Right atrium auricular region (tissue), 2 donors: ENCODE measurements at regions not wholly inside any gene's neighbourhood (a gene's known extent, or its start where the extent isn't known, plus 50 kb on each side); places are given as distances from the start of the nearest gene placed in this dataset.

ENCODE experiments used
- DNase-seq: peaks from one replicate; pipeline ENCODE4 v3.0.0-alpha.2; 2019; ENCODE audit warnings: low spot score
- H3K27ac ChIP-seq, 2 donors: fragments of 200-600 bp; sonication (generic); 1 replicate in 1 of 2; 2 replicates in 1 of 2; pipeline ENCODE4 v1.5.1; 2016 to 2019
- H3K27me3 ChIP-seq, 2 donors: fragments of 200-600 bp; sonication (generic); one replicate each; pipeline versions ENCODE4 v1.5.1 to v1.6.0; 2017 to 2019
- H3K36me3 ChIP-seq: fragments of 200-600 bp; sonication (generic); one replicate; pipeline ENCODE4 v1.5.1; 2016
- H3K4me1 ChIP-seq, 2 donors: fragments of 200-600 bp; sonication (generic); one replicate each; pipeline versions ENCODE4 v1.5.1 to v1.6.0; 2017 to 2019
- H3K4me3 ChIP-seq, 2 donors: fragments of 200-600 bp; sonication (generic); 1 replicate in 1 of 2; 2 replicates in 1 of 2; pipeline ENCODE4 v1.5.1; 2017 to 2019; ENCODE audit warnings: mild to moderate bottlenecking in 1 of 2, moderate library complexity in 1 of 2
- H3K9me3 ChIP-seq, 2 donors: fragments of 200-600 bp; sonication (generic); one replicate each; pipeline ENCODE4 v1.5.1; 2019
- TF ChIP-seq, protein P1 (sequence below), 2 donors: fragments of 200-600 bp; sonication (generic); IDR thresholded peaks; one replicate each; pipeline ENCODE4 v1.5.1; 2019; ENCODE audit warnings: antibody characterized with exemption in 2 of 2

DNA sequence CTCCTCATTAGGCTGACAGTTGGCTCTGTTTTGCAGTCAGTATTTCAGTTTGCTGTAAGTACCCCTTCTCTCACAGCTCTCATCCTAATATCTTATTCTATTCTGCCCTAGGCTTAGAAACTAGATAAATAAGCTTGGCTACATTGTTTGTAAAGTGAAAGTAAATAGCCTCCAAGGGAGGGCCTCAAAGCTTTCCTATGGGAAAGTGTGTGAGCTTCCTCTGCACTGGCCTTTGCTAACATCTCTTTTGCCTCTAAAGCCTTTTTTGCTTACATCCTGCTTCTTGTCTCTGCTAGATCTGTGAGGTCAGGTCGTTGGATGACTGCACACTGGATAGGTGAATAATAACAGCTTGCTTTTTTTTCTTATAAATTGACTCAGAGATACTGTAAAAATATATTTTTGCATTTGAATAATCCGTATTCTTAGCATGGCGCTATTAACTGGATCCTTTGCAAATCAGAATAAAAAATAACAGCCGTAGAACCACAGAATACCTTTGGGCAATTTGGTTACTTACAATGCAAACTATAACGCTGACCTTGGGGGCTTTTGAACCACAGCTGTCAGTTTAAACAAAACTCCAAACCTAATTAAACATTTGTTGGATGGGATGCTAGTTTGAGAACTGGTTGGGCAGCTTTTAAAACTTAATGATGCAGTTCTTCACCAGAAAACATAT, 55.1 kb downstream of the TTC6 start:
- no peak for DNase-seq
- Histone ChIP-seq H3K4me3 (no peak overlapping the region), H3K4me1 (no peaks in the 10 kb centered on the region), H3K27me3 (no peaks in the 10 kb centered on the region), H3K27ac (no peak overlapping the region), H3K9me3 (no peaks in the 10 kb centered on the region), H3K36me3 (no peaks in the 10 kb centered on the region)
- TF ChIP-seq, protein P1, sequence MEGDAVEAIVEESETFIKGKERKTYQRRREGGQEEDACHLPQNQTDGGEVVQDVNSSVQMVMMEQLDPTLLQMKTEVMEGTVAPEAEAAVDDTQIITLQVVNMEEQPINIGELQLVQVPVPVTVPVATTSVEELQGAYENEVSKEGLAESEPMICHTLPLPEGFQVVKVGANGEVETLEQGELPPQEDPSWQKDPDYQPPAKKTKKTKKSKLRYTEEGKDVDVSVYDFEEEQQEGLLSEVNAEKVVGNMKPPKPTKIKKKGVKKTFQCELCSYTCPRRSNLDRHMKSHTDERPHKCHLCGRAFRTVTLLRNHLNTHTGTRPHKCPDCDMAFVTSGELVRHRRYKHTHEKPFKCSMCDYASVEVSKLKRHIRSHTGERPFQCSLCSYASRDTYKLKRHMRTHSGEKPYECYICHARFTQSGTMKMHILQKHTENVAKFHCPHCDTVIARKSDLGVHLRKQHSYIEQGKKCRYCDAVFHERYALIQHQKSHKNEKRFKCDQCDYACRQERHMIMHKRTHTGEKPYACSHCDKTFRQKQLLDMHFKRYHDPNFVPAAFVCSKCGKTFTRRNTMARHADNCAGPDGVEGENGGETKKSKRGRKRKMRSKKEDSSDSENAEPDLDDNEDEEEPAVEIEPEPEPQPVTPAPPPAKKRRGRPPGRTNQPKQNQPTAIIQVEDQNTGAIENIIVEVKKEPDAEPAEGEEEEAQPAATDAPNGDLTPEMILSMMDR (IDR thresholded peaks at IDR 0.05), result no peak

DNA sequence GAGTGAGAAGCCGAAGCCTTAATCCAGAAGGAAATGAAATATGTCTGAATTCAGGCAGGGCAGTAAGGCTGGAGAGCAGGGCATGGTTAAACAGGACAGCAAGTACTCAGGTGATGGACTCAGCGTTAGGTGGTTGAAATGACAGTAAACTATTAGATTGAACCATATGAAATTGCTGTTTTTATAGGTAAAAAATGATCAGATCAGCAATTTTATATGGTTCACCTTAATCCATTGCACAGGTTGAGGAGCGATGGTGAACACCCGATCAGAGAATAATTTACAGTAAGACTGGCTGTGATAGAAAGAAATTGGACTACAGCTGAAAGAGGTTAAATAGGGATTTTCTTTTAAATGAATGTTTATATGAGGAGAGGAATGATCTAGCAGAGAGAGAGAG, 56.6 kb downstream of the TTC6 start:
- Histone ChIP-seq H3K4me1 (no peaks in the 10 kb centered on the region), H3K36me3 (no peaks in the 10 kb centered on the region), H3K9me3 (no peaks in the 10 kb centered on the region), H3K4me3 (no peak overlapping the region), H3K27me3 (no peaks in the 10 kb centered on the region), H3K27ac (no peak overlapping the region)
- TF ChIP-seq, protein P1 (IDR thresholded peaks at IDR 0.05), result no peak
- no peak for DNase-seq

DNA sequence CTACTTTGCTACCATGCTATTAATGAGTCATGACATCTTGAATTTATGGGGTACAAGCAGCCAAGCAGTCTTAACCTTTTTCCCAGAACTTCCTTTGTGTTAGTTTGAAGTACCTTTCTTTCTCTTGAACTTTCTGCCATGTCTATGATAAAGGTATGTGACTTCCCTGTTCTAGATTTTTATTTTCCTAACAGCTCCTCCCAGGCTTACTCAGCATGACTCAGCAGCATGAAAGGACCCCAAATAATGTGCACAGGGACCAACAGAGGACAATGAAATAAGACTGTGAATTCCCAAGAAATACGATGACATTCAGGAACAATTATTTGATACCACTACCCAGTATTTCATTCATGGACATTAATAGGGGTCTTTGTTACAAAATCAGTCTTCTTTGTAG, 60.0 kb downstream of the TTC6 start:
- no peaks in the 10 kb centered on the region for H3K4me1 ChIP-seq
- no peaks in the 10 kb centered on the region for H3K27me3 ChIP-seq
- no peak for DNase-seq
- H3K36me3 ChIP-seq, result no peaks in the 10 kb centered on the region
- peaks cover 0 to 8% of the 10 kb centered on the region in 2 donors for H3K9me3 ChIP-seq
- TF ChIP-seq, protein P1 (IDR thresholded peaks at IDR 0.05), result no peak
- no peak overlapping the region for H3K27ac ChIP-seq
- no peak overlapping the region for H3K4me3 ChIP-seq

DNA sequence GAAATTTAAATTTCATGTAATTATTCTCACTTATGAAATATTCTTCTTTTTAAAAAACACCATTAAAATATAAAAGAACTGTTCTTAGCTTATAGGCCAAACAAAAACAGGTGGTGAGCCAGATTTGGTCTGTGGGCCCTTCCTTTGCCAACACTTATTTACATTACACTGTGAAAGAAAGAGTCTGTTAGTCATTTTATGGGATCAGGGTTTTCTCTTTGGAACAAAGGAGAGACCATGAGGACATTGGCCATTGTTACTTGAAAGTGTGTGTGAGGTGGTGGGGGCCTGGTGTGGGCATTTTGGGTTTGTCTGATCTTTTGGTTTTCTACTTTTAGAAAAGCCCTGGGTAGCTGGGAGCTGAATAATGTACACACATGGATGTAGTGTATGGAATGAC, 62.7 kb downstream of the TTC6 start:
- Histone ChIP-seq H3K36me3 (no peaks in the 10 kb centered on the region), H3K9me3 (peaks cover 0 to 17% of the 10 kb centered on the region in 2 donors), H3K27ac (no peak overlapping the region), H3K4me1 (no peaks in the 10 kb centered on the region), H3K4me3 (no peak overlapping the region), H3K27me3 (no peaks in the 10 kb centered on the region)
- DNase-seq, result no peak
- TF ChIP-seq, protein P1 (IDR thresholded peaks at IDR 0.05), result no peak

DNA sequence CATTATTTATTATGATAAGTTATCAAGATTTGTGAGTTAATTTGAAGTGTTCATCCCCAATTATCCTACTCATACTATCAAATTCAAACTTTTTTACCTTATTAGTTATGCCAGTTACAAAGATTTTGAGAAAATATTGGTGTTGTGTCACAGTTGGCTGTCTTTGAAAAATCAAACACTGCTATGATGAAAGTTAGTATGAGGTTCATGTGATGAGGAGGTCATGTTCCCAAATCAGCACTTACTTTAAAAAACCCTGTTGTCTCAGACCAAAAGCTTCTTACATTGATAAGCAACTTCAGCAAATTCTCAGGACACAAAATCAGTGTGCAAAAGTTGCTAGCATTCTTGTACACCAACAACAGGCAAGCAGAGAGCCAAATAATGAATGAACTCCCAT, 68.1 kb downstream of the TTC6 start:
- TF ChIP-seq, protein P1 (IDR thresholded peaks at IDR 0.05), result no peak
- Histone ChIP-seq H3K4me1 (no peaks in the 10 kb centered on the region), H3K4me3 (no peak overlapping the region), H3K9me3 (peaks cover 0 to 17% of the 10 kb centered on the region in 2 donors), H3K36me3 (no peaks in the 10 kb centered on the region), H3K27me3 (no peaks in the 10 kb centered on the region), H3K27ac (no peak overlapping the region)
- no peak for DNase-seq

DNA sequence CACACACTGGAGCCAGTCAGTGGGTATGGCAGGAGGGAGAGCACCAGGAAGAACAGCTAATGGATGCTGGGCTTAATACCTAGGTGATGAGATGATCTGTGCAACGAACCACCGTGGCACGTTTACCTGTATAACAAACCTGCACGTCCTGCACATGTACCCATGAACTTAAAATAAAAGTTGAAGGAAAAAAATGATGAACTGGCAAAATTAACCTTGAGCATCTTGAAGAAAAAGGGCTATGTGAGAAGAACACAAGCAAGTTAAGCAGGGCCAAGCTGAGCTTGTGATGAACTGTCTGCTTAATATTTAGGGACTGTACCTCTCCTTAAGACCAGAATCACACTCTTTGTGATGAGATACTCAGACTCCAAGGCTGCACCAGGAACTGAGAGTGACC, 70.0 kb downstream of the TTC6 start:
- Histone ChIP-seq H3K36me3 (no peaks in the 10 kb centered on the region), H3K4me1 (no peaks in the 10 kb centered on the region), H3K4me3 (no peak overlapping the region), H3K27ac (no peak overlapping the region), H3K27me3 (no peaks in the 10 kb centered on the region), H3K9me3 (peaks cover 0 to 8% of the 10 kb centered on the region in 2 donors)
- TF ChIP-seq, protein P1 (IDR thresholded peaks at IDR 0.05), result no peak
- no peak for DNase-seq
